Activated CD8-positive, alpha-beta memory T cell treated with anti-CD3 and anti-CD28 coated beads for 24 hours (primary cell): ENCODE measurements at regions not wholly inside any gene's neighbourhood (a gene's known extent, or its start where the extent isn't known, plus 50 kb on each side); places are given as distances from the start of the nearest gene placed in this dataset.
"Not testable (repeated sequence)": the region's sequence is repeated elsewhere in the genome, so short reads cannot be mapped to it uniquely, and the experiment has no call there.

Source experiments
- DNase-seq: peaks from one replicate; pipeline ENCODE4 v3.0.0-alpha.2; 2020

GRCh38 chr2:36157093-36157492 lies 198.5 kb upstream of the CRIM1 start:
- DNase-seq, result not testable (repeated sequence)

GRCh38 chr2:36147670-36148390 lies 207.7 kb upstream of the CRIM1 start:
- no peak for DNase-seq

GRCh38 chr2:36146765-36147164 lies 208.8 kb upstream of the CRIM1 start:
- no peak for DNase-seq

- DNase-seq, result no peak
These were observed 215.2 kb upstream of the CRIM1 start for GRCh38 chr2:36140391-36140790.

GRCh38 chr2:36137612-36138011 lies 218.0 kb upstream of the CRIM1 start:
- DNase-seq, result no peak

GRCh38 chr2:36134281-36134680 lies 221.3 kb upstream of the CRIM1 start:
- no peak for DNase-seq

GRCh38 chr2:36128359-36128758 lies 227.2 kb upstream of the CRIM1 start:
- no peak for DNase-seq

- no peak for DNase-seq
These were observed 229.9 kb upstream of the CRIM1 start for GRCh38 chr2:36125702-36126101.

- DNase-seq, result no peak
These were observed 231.6 kb upstream of the CRIM1 start for GRCh38 chr2:36123995-36124394.

GRCh38 chr2:36097022-36097421 lies 258.6 kb upstream of the CRIM1 start:
- DNase-seq, result no peak

- not testable (repeated sequence) for DNase-seq
These were observed 263.5 kb upstream of the CRIM1 start for GRCh38 chr2:36091844-36092741.

- no peak for DNase-seq
These were observed 266.8 kb upstream of the CRIM1 start for GRCh38 chr2:36088716-36089328.

- DNase-seq, result no peak
These were observed 268.2 kb upstream of the CRIM1 start for GRCh38 chr2:36087344-36087743.

- DNase-seq, result no peak
These were observed 275.8 kb upstream of the CRIM1 start for GRCh38 chr2:36079793-36080192.

- DNase-seq, result no peak
These were observed 281.6 kb upstream of the CRIM1 start for GRCh38 chr2:36074008-36074407.

- DNase-seq, result no peak
These were observed 283.9 kb upstream of the CRIM1 start for GRCh38 chr2:36071698-36072097.

- DNase-seq, result no peak
These were observed 286.5 kb upstream of the CRIM1 start for GRCh38 chr2:36069074-36069473.

GRCh38 chr2:36068086-36068485 lies 287.5 kb upstream of the CRIM1 start:
- no peak for DNase-seq

GRCh38 chr2:36060133-36060532 lies 295.4 kb upstream of the CRIM1 start:
- DNase-seq, result no peak

- no peak for DNase-seq
These were observed 295.9 kb upstream of the CRIM1 start for GRCh38 chr2:36059691-36060090.

- DNase-seq, result no peak
These were observed 296.6 kb upstream of the CRIM1 start for GRCh38 chr2:36058953-36059352.

- DNase-seq, result no peak
These were observed 297.5 kb upstream of the CRIM1 start for GRCh38 chr2:36058076-36058475.

GRCh38 chr2:36052819-36053218 lies 302.8 kb upstream of the CRIM1 start:
- no peak for DNase-seq

- DNase-seq, result no peak
These were observed 311.2 kb upstream of the CRIM1 start for GRCh38 chr2:36044411-36044810.
